Adipocyte (in vitro differentiated cells): ENCODE measurements at regions not wholly inside any gene's neighbourhood (a gene's known extent, or its start where the extent isn't known, plus 50 kb on each side); places are given as distances from the start of the nearest gene placed in this dataset.
"Not testable (repeated sequence)": the region's sequence is repeated elsewhere in the genome, so short reads cannot be mapped to it uniquely, and the experiment has no call there.

Experiments
- DNase-seq: peaks from one replicate; pipeline ENCODE4 v3.0.0-alpha.2; 2015; ENCODE audit warnings: low read depth
- H3K27me3 ChIP-seq: replicated peaks from 2 replicates; pipeline ENCODE4 v1.7.0; 2013; ENCODE audit warnings: mild to moderate bottlenecking, low read length, moderate library complexity; ENCODE audit not compliant: control insufficient read depth, insufficient read depth
- H3K36me3 ChIP-seq: 2 replicates; pipeline ENCODE4 v1.7.0; 2013; ENCODE audit warnings: low read length, mild to moderate bottlenecking, moderate library complexity; ENCODE audit not compliant: control insufficient read depth, insufficient read depth, severe bottlenecking
- H3K4me1 ChIP-seq: 2 replicates; pipeline ENCODE4 v1.7.0; 2013; ENCODE audit warnings: mild to moderate bottlenecking, low read length, moderate library complexity; ENCODE audit not compliant: control insufficient read depth, insufficient read depth
- H3K4me3 ChIP-seq: 2 replicates; pipeline ENCODE4 v1.7.0; 2013; ENCODE audit warnings: mild to moderate bottlenecking, low read length, moderate library complexity
- H3K9ac ChIP-seq: 2 replicates; pipeline ENCODE4 v1.7.0; 2013; ENCODE audit warnings: mild to moderate bottlenecking, low read length, moderate library complexity
- H3K9me3 ChIP-seq: 2 replicates; pipeline ENCODE4 v1.7.0; 2013; ENCODE audit warnings: mild to moderate bottlenecking, low read length, moderate library complexity; ENCODE audit not compliant: control insufficient read depth

GRCh38 chr2:175240033-175240432 lies 58.5 kb upstream of the ATP5MC3 start:
- not testable (repeated sequence) for DNase-seq, H3K27me3 ChIP-seq, H3K4me3 ChIP-seq, H3K9ac ChIP-seq, H3K36me3 ChIP-seq, H3K9me3 ChIP-seq, H3K4me1 ChIP-seq

- no peak overlapping the region for H3K4me3 ChIP-seq
- no peak overlapping the region for H3K9ac ChIP-seq
- H3K4me1 ChIP-seq: no peaks in the 10 kb centered on the region
- no peaks in the 10 kb centered on the region for H3K36me3 ChIP-seq
- peaks cover 4% of the 10 kb centered on the region for H3K9me3 ChIP-seq
- DNase-seq: no peak
- H3K27me3 ChIP-seq: peaks cover 5% of the 10 kb centered on the region
Observed at GRCh38 chr2:175236930-175237329, 55.4 kb upstream of the ATP5MC3 start.

DNA sequence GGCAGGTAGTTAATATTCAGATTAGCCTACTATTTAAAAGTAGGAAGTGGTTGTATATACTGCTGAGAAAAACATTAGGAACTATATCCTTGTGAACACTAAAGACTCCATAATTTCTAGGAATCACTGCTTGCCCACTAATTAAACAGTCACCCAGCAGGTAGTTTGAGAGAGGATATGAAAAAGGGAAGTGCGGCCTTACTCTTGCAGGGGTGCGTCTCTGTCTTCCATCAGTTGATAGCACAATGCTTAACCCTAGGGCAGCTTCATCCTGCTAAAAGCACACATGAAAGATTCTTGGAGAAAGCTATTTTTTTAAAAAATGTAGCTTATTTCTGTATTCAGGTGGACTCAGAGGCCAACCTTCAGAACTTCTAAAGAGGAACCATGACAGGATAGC lies 53.1 kb upstream of the ATP5MC3 start:
- no peak for DNase-seq
- Histone ChIP-seq H3K4me1 (no peaks in the 10 kb centered on the region), H3K4me3 (no peak overlapping the region), H3K27me3 (no peaks in the 10 kb centered on the region), H3K9ac (no peak overlapping the region), H3K9me3 (peaks cover 4% of the 10 kb centered on the region), H3K36me3 (no peaks in the 10 kb centered on the region)

DNA sequence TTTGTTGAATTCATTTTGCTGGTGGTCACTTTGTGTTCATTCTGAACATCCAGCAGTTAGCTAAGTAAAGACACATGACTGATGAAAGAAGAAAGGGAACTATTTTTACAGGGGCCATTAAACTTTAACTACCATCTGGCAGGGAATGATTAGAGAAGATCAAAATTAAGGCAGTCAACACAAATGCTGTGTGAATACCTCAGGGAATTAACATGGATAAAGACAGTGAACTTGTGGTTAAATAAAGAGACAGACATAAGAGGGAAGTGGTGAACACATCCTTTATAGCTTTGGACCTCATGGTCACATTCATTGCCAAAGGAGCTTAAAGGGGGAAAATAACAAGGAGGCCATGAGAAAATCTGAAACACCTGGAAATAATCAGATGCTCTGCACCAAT lies 52.6 kb upstream of the ATP5MC3 start:
- Histone ChIP-seq H3K9ac (no peak overlapping the region), H3K36me3 (no peaks in the 10 kb centered on the region), H3K4me3 (no peak overlapping the region), H3K9me3 (peaks cover 4% of the 10 kb centered on the region), H3K4me1 (no peaks in the 10 kb centered on the region), H3K27me3 (no peaks in the 10 kb centered on the region)
- no peak for DNase-seq

DNA sequence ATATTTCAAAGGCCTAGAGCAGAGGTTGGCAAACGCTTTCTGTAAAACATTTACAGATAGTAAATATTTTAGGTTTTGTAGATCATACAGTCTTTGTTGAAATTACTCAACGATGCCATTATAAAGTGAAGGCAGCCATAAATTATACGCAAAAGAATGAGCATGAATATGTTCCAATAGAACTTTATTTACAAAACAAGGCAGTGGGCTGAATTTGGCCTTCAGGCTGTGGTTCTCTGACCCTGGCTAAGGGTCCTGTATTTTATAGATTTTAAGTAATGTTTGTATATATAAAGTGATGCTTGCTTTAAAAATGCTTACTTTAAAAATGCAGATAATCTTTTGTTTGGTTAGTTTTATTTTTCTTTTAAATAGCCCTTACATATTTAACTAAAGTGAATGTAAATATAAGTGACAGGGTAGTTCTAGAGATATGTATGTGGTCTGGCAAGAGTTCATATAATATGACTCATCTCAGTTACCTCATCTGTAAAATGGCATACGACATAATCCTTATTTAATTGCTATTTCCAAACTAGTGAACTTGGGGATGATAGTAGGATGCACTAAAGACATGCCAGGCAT lies 51.7 kb upstream of the ATP5MC3 start:
- H3K36me3 ChIP-seq: no peaks in the 10 kb centered on the region
- H3K9me3 ChIP-seq: no peaks in the 10 kb centered on the region

More for the DNA sequence above, 51.7 kb upstream of the ATP5MC3 start:
- H3K4me1 ChIP-seq: no peaks in the 10 kb centered on the region
- peak; percentile 63 for DNase-seq
- no peak overlapping the region for H3K9ac ChIP-seq
- no peak overlapping the region for H3K4me3 ChIP-seq
- no peaks in the 10 kb centered on the region for H3K27me3 ChIP-seq
